ENCODE measurements at regions not wholly inside any gene's neighbourhood (a gene's known extent, or its start where the extent isn't known, plus 50 kb on each side); places are given as distances from the start of the nearest gene placed in this dataset.
A peak's percentile ranks its signal among the peaks of the same experiment; 100 is the strongest.
"Not testable (repeated sequence)": the region's sequence is repeated elsewhere in the genome, so short reads cannot be mapped to it uniquely, and the experiment has no call there.

GRCh38 chr2:131753640-131754561, 226.2 kb downstream of the CCDC74A start:
- no peak for DNase-seq

GRCh38 chr2:131754929-131755720, 227.4 kb downstream of the CCDC74A start:
- DNase-seq = no peak

DNA sequence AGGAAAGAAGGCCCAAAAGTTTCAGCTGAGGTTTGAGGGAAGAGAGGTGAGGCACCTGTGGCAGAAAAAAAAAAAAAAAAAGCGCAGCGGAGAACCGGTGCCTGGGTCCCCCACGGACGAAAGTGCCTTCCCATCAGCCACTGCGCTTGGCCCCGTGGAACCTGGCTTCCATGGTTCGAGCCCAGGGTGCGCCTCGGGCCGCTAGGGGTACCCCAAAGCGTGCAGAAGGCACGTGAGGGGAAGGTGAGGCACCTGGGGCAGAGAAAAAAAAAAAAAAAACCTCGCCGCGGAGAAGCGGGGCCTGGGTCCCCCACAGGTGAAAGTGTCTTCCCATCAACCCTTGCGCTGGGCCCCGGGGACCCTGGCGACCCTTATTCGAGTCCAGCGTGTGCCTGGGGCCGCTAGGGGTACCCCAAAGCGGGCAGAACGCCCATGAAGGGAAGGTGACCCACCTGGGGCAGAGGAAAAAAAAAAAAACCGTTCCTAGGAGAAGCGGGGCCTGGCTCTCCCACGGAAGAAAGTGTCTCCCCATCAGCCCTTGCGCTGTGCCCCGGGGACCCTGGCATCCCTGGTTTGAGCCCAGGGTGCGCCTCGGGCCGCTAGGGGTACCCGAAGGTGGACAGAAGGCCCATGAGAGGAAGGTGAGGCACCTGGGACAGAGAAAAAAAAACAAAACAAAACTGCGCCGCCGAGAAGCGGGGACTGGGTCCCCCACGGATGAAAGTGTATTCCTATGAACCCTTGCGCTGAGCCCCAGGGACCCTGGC, 228.6 kb downstream of the CCDC74A start:
- no peak for DNase-seq

DNA sequence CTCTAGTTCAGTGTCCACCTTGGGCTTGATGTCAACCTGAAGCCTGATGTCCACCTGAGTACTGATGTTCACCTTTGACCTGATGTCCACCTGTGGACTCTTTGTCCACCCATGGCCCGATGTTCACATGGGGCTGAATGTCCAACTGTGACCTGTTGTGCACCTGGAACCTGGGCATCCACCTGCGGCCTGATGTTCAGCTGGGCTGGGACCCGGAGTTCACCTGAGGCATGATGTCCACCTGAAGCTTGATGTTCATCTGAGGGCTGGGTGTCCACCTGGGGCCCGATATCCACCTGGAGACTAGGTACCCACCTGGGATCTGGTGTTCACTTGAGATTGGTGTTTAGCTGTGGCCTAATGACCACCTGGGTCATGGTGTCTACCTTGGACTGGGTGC, 231.3 kb downstream of the CCDC74A start:
- not testable (repeated sequence) for DNase-seq

GRCh38 chr2:131774955-131775555, 247.4 kb downstream of the CCDC74A start:
- not testable (repeated sequence) for DNase-seq

DNA sequence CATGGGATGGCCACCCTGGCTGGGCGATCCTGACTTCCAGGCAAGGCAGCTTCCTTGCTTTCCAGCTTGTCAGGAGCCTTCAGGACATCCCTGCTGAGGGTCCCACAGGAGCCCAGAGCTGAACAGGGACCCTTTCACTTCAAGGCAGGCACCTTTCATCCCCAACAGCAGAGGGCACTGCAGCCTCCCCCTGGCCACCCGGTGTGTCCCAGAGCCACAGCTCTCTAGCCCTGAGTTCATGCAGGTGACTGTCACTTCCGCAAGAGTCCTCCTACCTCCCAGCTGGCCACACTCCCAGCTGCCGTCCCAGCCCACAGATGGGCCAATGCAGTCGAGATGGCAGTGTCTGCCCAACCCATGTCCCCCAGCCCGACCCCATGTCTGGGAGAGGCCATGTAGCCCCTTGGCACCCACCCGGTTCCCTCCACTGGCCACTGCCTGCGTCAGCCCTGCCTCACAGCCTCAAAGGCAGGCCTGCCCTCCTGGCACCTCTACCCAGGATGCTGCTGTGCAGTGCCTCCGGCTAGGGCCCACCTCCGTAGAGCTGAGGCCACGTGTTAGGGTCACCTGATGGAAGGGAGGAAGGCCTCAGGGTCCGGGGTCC, 248.3 kb downstream of the CCDC74A start:
- not testable (repeated sequence) for DNase-seq

DNA sequence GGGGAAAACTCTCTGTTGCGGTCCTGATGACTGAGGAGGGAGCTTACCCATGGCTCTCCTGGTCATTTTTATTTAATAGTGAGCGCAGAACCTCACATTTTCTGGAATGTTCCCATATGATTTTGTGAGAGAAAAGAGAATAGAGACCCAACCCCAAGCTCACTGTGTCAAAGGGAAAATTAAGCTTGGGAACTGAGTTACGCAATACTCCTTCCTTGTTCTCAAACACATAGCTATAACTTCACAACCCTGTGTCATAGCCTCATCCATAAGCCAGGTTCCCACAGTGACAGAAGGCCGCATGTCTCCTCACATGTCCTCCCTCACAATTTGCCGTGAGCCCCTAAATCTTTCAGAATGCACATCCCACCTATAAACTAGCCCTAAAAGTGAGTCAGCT, 252.8 kb downstream of the CCDC74A start:
- DNase-seq = not testable (repeated sequence)

GRCh38 chr2:131801210-131801744, 273.6 kb downstream of the CCDC74A start:
- no peak for DNase-seq

DNA sequence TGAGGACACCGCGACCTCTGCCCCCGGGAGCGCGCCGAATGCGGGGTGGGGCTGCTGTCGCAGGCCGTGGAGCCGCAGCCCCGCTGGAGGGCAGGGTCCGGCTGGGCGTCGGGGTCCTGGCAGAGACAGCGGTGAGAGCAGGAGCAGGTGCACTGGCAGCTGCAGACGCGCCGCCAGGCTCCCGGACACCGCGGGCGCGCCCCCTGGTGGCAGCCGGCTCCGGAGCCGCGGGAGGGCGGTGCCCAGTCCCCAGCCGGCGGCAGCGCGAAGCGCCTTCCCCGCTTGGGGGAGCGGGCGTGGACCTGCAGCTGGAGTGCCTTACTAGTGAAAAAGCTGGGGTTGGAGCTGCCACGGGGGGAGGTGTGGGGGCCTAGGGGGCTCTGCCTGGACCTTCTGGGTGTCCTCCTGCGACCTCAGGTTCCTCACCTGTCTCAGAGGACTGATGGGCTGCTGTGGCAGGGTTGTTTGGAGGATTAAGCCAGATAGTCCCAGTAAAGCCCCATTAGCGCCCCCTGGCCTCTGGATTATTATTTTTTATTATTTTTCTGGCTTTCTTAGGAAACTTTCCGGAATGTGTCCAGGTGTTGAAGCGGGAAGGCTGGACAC, 274.2 kb downstream of the CCDC74A start:
- DNase-seq = peak; percentile 74

GRCh38 chr2:131802351-131802836, 274.7 kb downstream of the CCDC74A start:
- DNase-seq = peak; percentile 37

DNA sequence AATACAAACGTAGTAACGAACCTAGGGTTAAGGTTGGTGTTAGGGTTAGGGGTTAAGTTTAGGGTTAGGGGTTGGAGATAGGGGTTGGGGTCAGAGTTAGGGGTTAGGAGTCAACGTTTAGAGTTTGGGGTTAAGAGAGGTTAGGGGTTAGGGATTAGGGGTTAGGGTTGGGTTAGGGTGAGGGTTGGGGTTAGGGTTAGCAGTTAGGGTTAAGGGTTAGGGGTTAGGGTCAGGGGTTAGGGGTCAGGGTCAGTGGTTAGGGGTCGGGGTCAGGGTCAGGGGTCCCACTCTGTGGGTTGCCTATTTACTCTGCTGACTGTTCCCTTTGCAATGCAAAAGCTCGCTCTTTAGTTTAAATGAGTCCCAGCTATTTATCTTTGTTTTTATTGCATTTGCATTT, 275.5 kb downstream of the CCDC74A start:
- DNase-seq = not testable (repeated sequence)

- DNase-seq = not testable (repeated sequence)
These were observed 284.9 kb downstream of the CCDC74A start for GRCh38 chr2:131812605-131813004.

DNA sequence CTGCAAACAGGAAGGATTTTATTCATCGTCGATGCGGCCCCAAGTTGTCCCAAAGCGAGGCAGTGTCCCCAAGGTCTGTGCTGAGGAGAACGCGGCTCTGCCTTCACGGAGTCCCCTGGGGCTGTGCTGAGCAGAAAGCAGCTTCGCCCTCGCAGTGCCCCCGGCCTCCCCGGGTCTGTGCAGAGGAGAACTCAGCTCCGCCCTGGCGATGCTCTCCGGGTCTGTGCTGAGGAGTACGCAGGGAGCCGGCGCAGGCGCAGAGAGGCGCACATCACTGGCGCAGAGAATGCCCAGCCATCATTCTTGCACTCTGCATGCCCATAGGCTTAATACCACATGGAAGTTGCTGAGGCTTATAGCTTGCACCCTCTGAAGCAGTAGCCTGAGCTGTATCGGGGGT, 285.7 kb downstream of the CCDC74A start:
- not testable (repeated sequence) for DNase-seq

GRCh38 chr2:131818267-131818973, 290.7 kb downstream of the CCDC74A start:
- not testable (repeated sequence) for DNase-seq

- DNase-seq = not testable (repeated sequence)
These were observed 294.6 kb downstream of the CCDC74A start for GRCh38 chr2:131822237-131822721.

DNA sequence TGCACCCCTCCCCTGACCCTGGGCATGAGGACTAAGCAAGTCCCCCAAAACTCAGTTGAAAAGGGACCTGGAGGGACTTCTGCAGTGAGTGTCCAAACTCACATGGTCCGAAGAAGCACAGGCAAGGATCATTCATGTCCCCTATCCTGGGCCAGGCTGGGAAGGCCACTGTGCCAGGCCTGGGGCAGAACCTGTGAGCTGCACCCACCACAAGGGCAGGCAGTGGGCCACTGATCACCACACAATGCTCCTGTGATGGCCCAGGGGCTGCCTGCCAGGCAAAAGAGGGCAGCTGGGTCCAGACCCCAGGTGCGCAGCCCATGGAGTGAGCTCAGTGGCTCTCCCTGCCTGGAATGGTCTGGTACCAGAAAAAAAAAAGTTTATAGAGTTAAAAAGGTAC, 295.4 kb downstream of the CCDC74A start:
- DNase-seq = not testable (repeated sequence)

- not testable (repeated sequence) for DNase-seq
These were observed 297.3 kb downstream of the CCDC74A start for GRCh38 chr2:131824986-131825385.

DNA sequence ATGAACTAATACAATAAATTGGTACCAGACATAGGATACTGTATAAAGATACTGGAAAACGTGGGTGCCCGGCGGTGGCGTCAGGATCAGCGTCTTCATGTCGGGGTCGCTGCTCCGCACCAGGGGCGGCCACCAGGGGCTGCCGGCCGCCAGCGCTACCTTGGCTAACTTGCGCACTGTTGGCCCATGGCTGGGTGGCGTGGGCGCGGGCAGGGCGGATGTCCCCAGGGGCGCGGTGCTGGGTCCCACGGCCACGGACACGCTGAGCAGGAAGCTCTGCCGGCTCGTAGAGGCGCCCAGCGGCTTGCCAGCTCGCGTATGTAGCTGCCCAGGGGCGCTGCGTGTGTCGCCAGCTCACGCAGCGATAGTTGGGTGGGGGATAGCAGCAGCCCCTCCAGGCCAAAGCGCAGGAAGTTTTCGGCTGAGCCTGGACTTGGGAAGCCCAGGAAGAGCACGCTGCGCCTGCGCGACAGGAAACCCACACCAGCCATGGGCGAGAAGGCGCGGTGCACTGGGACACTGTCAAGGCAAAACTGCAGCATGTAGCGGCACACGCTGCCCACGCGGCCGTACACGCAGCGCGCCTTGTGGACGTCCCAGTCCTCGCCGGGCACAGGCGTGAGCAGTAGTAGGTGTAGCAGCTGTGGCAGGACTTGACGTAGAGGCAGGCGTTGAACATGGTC, 299.9 kb downstream of the CCDC74A start:
- DNase-seq = no peak

- DNase-seq = no peak
These were observed 300.5 kb downstream of the CCDC74A start for GRCh38 chr2:131828164-131828561.

Measured in CD4-positive, alpha-beta T cell treated with Interleukin-17A for 1 hour (primary cell).